PC-3 (cell line): ENCODE measurements at regions not wholly inside any gene's neighbourhood (a gene's known extent, or its start where the extent isn't known, plus 50 kb on each side); places are given as distances from the start of the nearest gene placed in this dataset.

ENCODE experiments used
- CTCF ChIP-seq: fragments of 300-600 bp; sonication (generic); conservative IDR thresholded peaks from 2 replicates; pipeline ENCODE4 v1.5.1; 2017; ENCODE audit warnings: antibody characterized with exemption, low read depth, mild to moderate bottlenecking, low read length
- EZH2 ChIP-seq: fragments of 300-600 bp; sonication (generic); IDR thresholded peaks from one replicate; pipeline ENCODE4 v1.6.1; 2017; ENCODE audit warnings: antibody characterized with exemption, mild to moderate bottlenecking, low read length; ENCODE audit not compliant: unreplicated experiment
- EZH2phosphoT487 ChIP-seq: fragments of 300-600 bp; sonication (generic); IDR thresholded peaks from 2 replicates; pipeline ENCODE4 v1.6.1; 2018; ENCODE audit warnings: mild to moderate bottlenecking, antibody characterized with exemption, low read length, borderline replicate concordance

- TF ChIP-seq CTCF = no peak
- TF ChIP-seq EZH2phosphoT487 = no peak
- no peak for TF ChIP-seq EZH2
Observed at GRCh38 chr21:16156841-16157489, 427.2 kb downstream of the USP25 start.
